K562 (cell line): ENCODE measurements at regions not wholly inside any gene's neighbourhood (a gene's known extent, or its start where the extent isn't known, plus 50 kb on each side); places are given as distances from the start of the nearest gene placed in this dataset.

Experiments used
- ATAC-seq: fragments of 200-7000 bp; cut with Tn5 transposase; 3 replicates; pipeline ENCODE4 v1.9.1; 2020; ENCODE audit warnings: moderate library complexity
- BruUV-seq: library from RNA; stranded (reverse); fragments of 400-500 nt; replicated peaks from 2 replicates; lab custom pipeline; 2021; lab: Mats Ljungman, UMichigan
- CTCF ChIA-PET: fragments of 300-600 bp; formaldehyde crosslinking; extraction: SDS; loops from one replicate; lab custom pipeline; 2021; ENCODE audit warnings: low intra/inter-chr PET ratio; lab: Yijun Ruan, JAX
- POLR2A ChIA-PET: fragments of 300-600, 350-650 bp; sonication (Branson Sonifier 250); formaldehyde crosslinking; extraction: SDS; loops from one replicate; lab custom pipeline; 2021; ENCODE audit warnings: antibody characterized with exemption, inconsistent platforms; lab: Yijun Ruan, JAX
- DNase-seq, 4 experiments: peaks; one replicate each; pipeline versions ENCODE4 v3.0.0 to v3.0.0-alpha.2; 2011 to 2018; ENCODE audit warnings: low spot score in 3 of 4, mixed read lengths in 3 of 4; ENCODE audit errors: extremely low read depth in 1 of 4
- FAIRE-seq: peaks from 2 replicates; lab custom pipeline; 2011; peaks lifted over from hg19 to GRCh38; lab: Jason Lieb, UNC
- H2AFZ ChIP-seq: 2 replicates; pipeline ENCODE4 v1.6.0; 2011; ENCODE audit warnings: low read depth, low read length, control low read depth, inconsistent platforms
- H3K27ac ChIP-seq: fragments of 200-600 bp; 3 replicates; pipeline ENCODE4 v1.8.0; 2011; ENCODE audit warnings: low read depth, mild to moderate bottlenecking, control low read depth, inconsistent platforms, low read length, moderate library complexity, mixed read lengths; ENCODE audit errors: extremely low read depth
- H3K27me3 ChIP-seq, 2 experiments: fragments of 300-600 bp in 1 of 2; 2 replicates in 1 of 2; 3 replicates in 1 of 2; pipeline versions ENCODE4 v1.6.0 to v1.8.0; 2011; ENCODE audit warnings: inconsistent platforms in 2 of 2, low read length in 2 of 2, mild to moderate bottlenecking in 1 of 2, mixed read lengths in 1 of 2, moderate library complexity in 1 of 2; ENCODE audit not compliant: control insufficient read depth in 2 of 2, insufficient read depth in 2 of 2
- H3K36me3 ChIP-seq: fragments of 300-600 bp; 3 replicates; pipeline ENCODE4 v1.8.0; 2011; ENCODE audit warnings: mild to moderate bottlenecking, low read length, inconsistent platforms; ENCODE audit not compliant: control insufficient read depth, insufficient read depth
- H3K4me1 ChIP-seq, 2 experiments: fragments of 200-600 bp in 1 of 2; replicated peaks in 1 of 2; 2 replicates in 1 of 2; 3 replicates in 1 of 2; pipeline versions ENCODE4 v1.5.1 to v1.8.0; 2011; ENCODE audit warnings: inconsistent platforms in 2 of 2, low read length in 2 of 2, mild to moderate bottlenecking in 1 of 2, mixed read lengths in 1 of 2, moderate library complexity in 1 of 2; ENCODE audit not compliant: control insufficient read depth in 2 of 2, insufficient read depth in 2 of 2
- H3K4me2 ChIP-seq: 2 replicates; pipeline ENCODE4 v1.6.1; 2011; ENCODE audit warnings: low read length, control low read depth, inconsistent platforms, mixed read lengths; ENCODE audit not compliant: insufficient read depth
- H3K4me3 ChIP-seq: fragments of 200-600 bp; sonication (generic), shearing (Covaris generic); 2 replicates; pipeline ENCODE4 v1.5.1; 2016; ENCODE audit warnings: control low read depth, inconsistent platforms
- H3K79me2 ChIP-seq: fragments of 200-600 bp; 3 replicates; pipeline ENCODE4 v1.8.0; 2011; ENCODE audit warnings: low read length, inconsistent platforms; ENCODE audit not compliant: control insufficient read depth, insufficient read depth
- H3K9ac ChIP-seq, 2 experiments: 2 replicates each; pipeline versions ENCODE4 v1.6.0 to v1.6.1; 2011; ENCODE audit warnings: low read depth in 2 of 2, low read length in 2 of 2, control low read depth in 1 of 2, inconsistent platforms in 1 of 2, mild to moderate bottlenecking in 1 of 2, mixed read lengths in 1 of 2; ENCODE audit not compliant: insufficient read depth in 1 of 2
- H3K9me1 ChIP-seq: one replicate; pipeline ENCODE4 v1.6.0; 2011; ENCODE audit warnings: inconsistent platforms, mild to moderate bottlenecking, low read length, moderate library complexity; ENCODE audit not compliant: control insufficient read depth, insufficient read depth
- H3K9me3 ChIP-seq: replicated peaks from 2 replicates; pipeline ENCODE4 v1.5.1; 2011; ENCODE audit warnings: low read depth, low read length, inconsistent platforms; ENCODE audit not compliant: control insufficient read depth, insufficient read depth
- H4K20me1 ChIP-seq: replicated peaks from 2 replicates; pipeline ENCODE4 v1.6.1; 2011; ENCODE audit warnings: low read length, inconsistent platforms, mixed read lengths; ENCODE audit not compliant: control insufficient read depth, insufficient read depth
- FOXK1 ChIP-seq: sonication (generic); formaldehyde crosslinking; IDR thresholded peaks from 2 replicates; pipeline ENCODE4 v1.8.0; 2022; ENCODE audit warnings: missing genetic modification reagents, mild to moderate bottlenecking, borderline replicate concordance
- GTF2A2 ChIP-seq: IDR thresholded peaks from 2 replicates; pipeline ENCODE4 v1.6.1; 2016; ENCODE audit warnings: mild to moderate bottlenecking, missing genetic modification characterization, missing compliant biosample characterization
- HSF4 ChIP-seq: fragments of 250-450 bp; sonication (Bioruptor Pico); IDR thresholded peaks from 2 replicates; pipeline ENCODE4 v2.1.2; 2022; ENCODE audit warnings: mild to moderate bottlenecking, moderate library complexity, borderline replicate concordance
- RFX5 ChIP-seq: IDR thresholded peaks from 2 replicates; pipeline ENCODE4 v1.6.1; 2011; ENCODE audit warnings: low read depth, mild to moderate bottlenecking, improper control_type of control experiment, low read length
- RHOXF2B ChIP-seq: fragments of 250-450 bp; sonication (Bioruptor Pico); conservative IDR thresholded peaks from 2 replicates; pipeline ENCODE4 v1.5.1; 2021
- SAP30 ChIP-seq: fragments of 200-600 bp; sonication (generic); IDR thresholded peaks from 2 replicates; pipeline ENCODE4 v1.6.1; 2012; ENCODE audit warnings: borderline replicate concordance, low read depth, mild to moderate bottlenecking, moderate library complexity, low read length, control low read depth, inconsistent platforms; ENCODE audit not compliant: insufficient read depth, poor library complexity, severe bottlenecking
- SMARCA5 ChIP-seq: fragments of 450-650 bp; IDR thresholded peaks from 2 replicates; pipeline ENCODE4 v1.6.1; 2016
- THRAP3 ChIP-seq: fragments of 450-650 bp; IDR thresholded peaks from 2 replicates; pipeline ENCODE4 v1.6.1; 2016; ENCODE audit warnings: mild to moderate bottlenecking, inconsistent platforms, borderline replicate concordance
- U2AF1 ChIP-seq: fragments of 200-400 bp; formaldehyde crosslinking; optimal IDR thresholded peaks from 2 replicates; pipeline ENCODE3; 2017; ENCODE audit warnings: mild to moderate bottlenecking, low read depth, low read length, moderate library complexity
- ZNF263 ChIP-seq: sonication (generic); formaldehyde crosslinking; IDR thresholded peaks from 2 replicates; pipeline ENCODE4 v1.8.0; 2022; ENCODE audit warnings: mild to moderate bottlenecking, missing genetic modification reagents, borderline replicate concordance
- ZNF384 ChIP-seq: IDR thresholded peaks from 2 replicates; pipeline ENCODE4 v1.6.1; 2012; ENCODE audit warnings: low read depth, low read length, improper control_type of control experiment
- WGBS: fragments of 100-300 bp; shearing (Covaris generic); methylation state at CpG from one replicate; pipeline ENCODE4 v1.1.6; 2016; ENCODE audit warnings: low coverage, mixed read lengths; ENCODE audit not compliant: insufficient coverage; ENCODE audit errors: missing lambda C conversion rate; 5-methylcytosine and 5-hydroxymethylcytosine counted together
- in situ Hi-C: fragments of 300-500 bp; cut with MboI; formaldehyde crosslinking; loops from 4 replicates; pipeline ENCODE4 v1.15.0; 2018; ENCODE audit warnings: inconsistent platforms, mixed read lengths
- intact Hi-C: fragments of 100-400 bp; cut with micrococcal nuclease; formaldehyde crosslinking; loops from 2 replicates; pipeline ENCODE4 v1.14.2; 2022
- TF ChIP-seq, protein P1 (sequence below): fragments of 250-450 bp; sonication (Bioruptor Pico); IDR thresholded peaks from 2 replicates; pipeline ENCODE4 v1.5.0; 2021
- TF ChIP-seq, protein P2 (sequence below): fragments of 450-650 bp; formaldehyde crosslinking; IDR thresholded peaks from 2 replicates; pipeline ENCODE4 v1.4.0; 2020; ENCODE audit warnings: mild to moderate bottlenecking
- TF ChIP-seq, protein P3 (sequence below): sonication (generic); formaldehyde crosslinking; IDR thresholded peaks from 2 replicates; pipeline ENCODE4 v1.8.0; 2022; ENCODE audit warnings: missing genetic modification reagents, mild to moderate bottlenecking, borderline replicate concordance

DNA sequence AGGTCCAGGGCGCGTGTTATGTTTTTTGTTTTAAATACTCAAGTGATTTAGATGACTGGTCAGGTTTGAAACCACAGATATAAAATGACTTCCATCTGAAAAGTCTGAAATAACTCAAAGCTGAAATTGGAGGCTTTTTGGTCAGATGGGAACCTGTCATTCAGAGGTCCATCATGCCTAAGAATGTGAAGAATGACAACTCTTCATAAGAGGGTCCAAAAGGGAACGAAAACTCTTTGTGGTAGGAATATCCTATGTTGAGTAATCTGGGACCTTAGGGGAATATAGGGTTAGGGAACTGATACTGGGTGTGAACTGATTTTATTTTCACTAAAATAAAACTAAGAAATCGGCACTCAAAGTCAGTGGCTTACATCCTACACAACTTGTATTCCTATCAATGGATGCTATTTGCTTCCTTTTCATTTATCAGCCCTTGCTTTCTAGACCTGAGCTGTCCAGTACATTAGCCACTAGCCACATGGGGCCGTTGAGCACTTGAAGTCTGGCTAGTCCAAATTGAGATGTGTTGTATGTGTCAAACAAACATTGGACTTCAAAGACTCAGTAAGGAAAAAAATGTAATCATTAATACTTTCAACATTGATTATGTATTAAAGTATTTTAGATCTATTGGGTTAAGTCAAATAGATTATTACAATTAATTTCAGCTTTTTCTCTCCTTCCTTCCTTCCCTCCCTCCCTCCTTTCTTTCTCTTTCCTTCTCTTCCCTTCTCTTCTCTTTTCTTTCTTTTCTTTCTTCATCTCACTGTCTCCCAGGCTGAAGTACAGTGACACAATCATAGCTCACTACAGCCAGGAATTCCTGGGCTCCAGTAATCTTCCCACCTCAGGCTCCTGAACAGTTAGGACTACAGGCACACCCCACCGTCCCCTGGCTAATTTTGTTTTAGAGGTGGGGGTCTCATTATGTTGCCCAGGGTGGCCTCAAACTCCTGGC, 56.5 kb upstream of the KDM7A start:
- Histone ChIP-seq H3K27ac (no peak overlapping the region), H3K4me2 (no peak overlapping the region), H3K4me3 (no peak overlapping the region), H3K4me1 (peaks cover 12 to 30% of the 10 kb centered on the region in 2 experiments; a peak in 4 of 5 replicates), H3K9me3 (no peaks in the 10 kb centered on the region)
- no peak for DNase-seq
- in situ Hi-C loops: no loop called here
- BruUV-seq: no TSS peak
- POLR2A ChIA-PET: interaction anchor here (0.6 to 1.5 kb wide), 3 partner anchors 9 to 902 kb away, joined by 3 to 6 read pairs (median 3); no protein-coding TSS in a partner anchor
- no peak for TF ChIP-seq SAP30
- TF ChIP-seq, protein P1, sequence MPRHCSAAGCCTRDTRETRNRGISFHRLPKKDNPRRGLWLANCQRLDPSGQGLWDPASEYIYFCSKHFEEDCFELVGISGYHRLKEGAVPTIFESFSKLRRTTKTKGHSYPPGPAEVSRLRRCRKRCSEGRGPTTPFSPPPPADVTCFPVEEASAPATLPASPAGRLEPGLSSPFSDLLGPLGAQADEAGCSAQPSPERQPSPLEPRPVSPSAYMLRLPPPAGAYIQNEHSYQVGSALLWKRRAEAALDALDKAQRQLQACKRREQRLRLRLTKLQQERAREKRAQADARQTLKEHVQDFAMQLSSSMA: no peak
- no peak for TF ChIP-seq FOXK1 (CRISPR knock-in tag)
- TF ChIP-seq RHOXF2B: no peak
- TF ChIP-seq, protein P2, sequence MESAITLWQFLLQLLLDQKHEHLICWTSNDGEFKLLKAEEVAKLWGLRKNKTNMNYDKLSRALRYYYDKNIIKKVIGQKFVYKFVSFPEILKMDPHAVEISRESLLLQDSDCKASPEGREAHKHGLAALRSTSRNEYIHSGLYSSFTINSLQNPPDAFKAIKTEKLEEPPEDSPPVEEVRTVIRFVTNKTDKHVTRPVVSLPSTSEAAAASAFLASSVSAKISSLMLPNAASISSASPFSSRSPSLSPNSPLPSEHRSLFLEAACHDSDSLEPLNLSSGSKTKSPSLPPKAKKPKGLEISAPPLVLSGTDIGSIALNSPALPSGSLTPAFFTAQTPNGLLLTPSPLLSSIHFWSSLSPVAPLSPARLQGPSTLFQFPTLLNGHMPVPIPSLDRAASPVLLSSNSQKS (CRISPR knock-in tag): no peak
- TF ChIP-seq, protein P3, sequence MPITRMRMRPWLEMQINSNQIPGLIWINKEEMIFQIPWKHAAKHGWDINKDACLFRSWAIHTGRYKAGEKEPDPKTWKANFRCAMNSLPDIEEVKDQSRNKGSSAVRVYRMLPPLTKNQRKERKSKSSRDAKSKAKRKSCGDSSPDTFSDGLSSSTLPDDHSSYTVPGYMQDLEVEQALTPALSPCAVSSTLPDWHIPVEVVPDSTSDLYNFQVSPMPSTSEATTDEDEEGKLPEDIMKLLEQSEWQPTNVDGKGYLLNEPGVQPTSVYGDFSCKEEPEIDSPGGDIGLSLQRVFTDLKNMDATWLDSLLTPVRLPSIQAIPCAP: no peak
- TF ChIP-seq ZNF384: no peak
- TF ChIP-seq ZNF263 (CRISPR knock-in tag): no peak
- no peak for TF ChIP-seq U2AF1
- no peak for TF ChIP-seq SMARCA5
- TF ChIP-seq THRAP3: no peak
- TF ChIP-seq HSF4 (CRISPR knock-in tag): no peak
- TF ChIP-seq RFX5: no peak
- no peak for TF ChIP-seq GTF2A2
- TF ChIP-seq, all 486 proteins: peak for 0
- H3K9me1 ChIP-seq: no peaks in the 10 kb centered on the region
- H3K36me3 ChIP-seq: no peaks in the 10 kb centered on the region
- H3K79me2 ChIP-seq: no peaks in the 10 kb centered on the region
- H4K20me1 ChIP-seq: no peaks in the 10 kb centered on the region
- 66% methylated on average over 6 of the region's 6 CpGs for WGBS
- intact Hi-C loops: no loop called here
- CTCF ChIA-PET: no interaction called here
- no peak overlapping the region for H3K9ac ChIP-seq
- ATAC-seq (no peak), FAIRE-seq (no peak)
- no peaks in the 10 kb centered on the region for H3K27me3 ChIP-seq
- H2AFZ ChIP-seq: no peak overlapping the region
